ENCODE measurements at regions not wholly inside any gene's neighbourhood (a gene's known extent, or its start where the extent isn't known, plus 50 kb on each side); places are given as distances from the start of the nearest gene placed in this dataset.

DNA sequence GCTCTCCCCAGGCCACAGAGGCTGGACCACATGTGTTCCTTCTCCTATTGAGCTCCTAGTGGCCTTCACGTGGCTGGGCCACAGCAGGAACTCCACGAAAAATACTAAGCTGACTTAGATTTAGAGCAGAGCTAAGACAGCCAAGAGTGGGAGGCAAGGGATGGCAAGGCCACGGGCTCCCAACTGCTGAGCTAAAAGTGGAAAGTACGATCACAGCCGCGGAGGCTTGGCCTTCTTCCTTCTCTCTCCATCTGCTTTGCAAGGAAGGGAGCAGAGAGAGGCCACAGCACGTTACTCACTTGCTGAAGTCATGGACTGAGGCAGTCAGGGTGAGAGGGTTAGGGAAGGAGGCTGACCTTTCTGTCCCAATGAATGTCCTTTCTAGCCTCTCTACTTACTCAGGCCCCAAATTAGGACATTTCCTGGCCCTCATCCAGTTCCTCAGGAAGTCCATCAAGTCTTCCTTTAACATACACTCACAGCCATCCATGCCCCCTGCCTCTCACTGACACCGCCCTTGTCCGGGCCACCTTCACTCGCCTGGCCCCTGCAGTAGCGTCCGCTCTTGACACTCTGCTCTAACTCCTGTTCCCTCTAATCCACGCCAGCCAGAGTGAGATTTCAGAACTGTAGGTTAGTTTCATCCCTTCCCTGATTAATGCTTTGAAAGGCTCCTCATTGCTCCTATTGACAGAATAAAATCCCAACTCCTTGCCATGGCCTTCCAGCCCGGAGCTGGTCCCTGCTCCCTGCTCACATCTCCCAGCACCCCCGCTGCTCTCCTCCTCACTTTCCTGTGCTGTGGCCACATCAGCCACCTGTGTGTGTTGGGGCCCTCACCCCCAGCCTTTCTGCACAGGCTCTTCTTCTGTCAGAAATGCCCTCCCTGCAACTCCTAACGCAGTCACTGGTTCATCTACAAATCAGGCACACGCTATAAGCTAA, 204.2 kb downstream of the CYP26B1 start:
- TF ChIP-seq SIN3A (IDR thresholded peaks at IDR 0.05; ENCODE audit: borderline replicate concordance, insufficient read depth, low read length) (no peak), POLR2AphosphoS5 (IDR thresholded peaks at IDR 0.05; ENCODE audit: low read depth, low read length) (no peak), TAF1 (IDR thresholded peaks at IDR 0.05; ENCODE audit: borderline replicate concordance, insufficient read depth, low read length) (no peak), FOXP2 (optimal IDR thresholded peaks at IDR 0.05; ENCODE audit: borderline replicate concordance, extremely low read depth, extremely low read length, insufficient read depth) (no peak)
- TF ChIP-seq, protein P1, sequence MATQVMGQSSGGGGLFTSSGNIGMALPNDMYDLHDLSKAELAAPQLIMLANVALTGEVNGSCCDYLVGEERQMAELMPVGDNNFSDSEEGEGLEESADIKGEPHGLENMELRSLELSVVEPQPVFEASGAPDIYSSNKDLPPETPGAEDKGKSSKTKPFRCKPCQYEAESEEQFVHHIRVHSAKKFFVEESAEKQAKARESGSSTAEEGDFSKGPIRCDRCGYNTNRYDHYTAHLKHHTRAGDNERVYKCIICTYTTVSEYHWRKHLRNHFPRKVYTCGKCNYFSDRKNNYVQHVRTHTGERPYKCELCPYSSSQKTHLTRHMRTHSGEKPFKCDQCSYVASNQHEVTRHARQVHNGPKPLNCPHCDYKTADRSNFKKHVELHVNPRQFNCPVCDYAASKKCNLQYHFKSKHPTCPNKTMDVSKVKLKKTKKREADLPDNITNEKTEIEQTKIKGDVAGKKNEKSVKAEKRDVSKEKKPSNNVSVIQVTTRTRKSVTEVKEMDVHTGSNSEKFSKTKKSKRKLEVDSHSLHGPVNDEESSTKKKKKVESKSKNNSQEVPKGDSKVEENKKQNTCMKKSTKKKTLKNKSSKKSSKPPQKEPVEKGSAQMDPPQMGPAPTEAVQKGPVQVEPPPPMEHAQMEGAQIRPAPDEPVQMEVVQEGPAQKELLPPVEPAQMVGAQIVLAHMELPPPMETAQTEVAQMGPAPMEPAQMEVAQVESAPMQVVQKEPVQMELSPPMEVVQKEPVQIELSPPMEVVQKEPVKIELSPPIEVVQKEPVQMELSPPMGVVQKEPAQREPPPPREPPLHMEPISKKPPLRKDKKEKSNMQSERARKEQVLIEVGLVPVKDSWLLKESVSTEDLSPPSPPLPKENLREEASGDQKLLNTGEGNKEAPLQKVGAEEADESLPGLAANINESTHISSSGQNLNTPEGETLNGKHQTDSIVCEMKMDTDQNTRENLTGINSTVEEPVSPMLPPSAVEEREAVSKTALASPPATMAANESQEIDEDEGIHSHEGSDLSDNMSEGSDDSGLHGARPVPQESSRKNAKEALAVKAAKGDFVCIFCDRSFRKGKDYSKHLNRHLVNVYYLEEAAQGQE (IDR thresholded peaks at IDR 0.05; ENCODE audit: insufficient read depth in 1 of 2, low read depth in 2 of 2, low read length in 2 of 2), result no peak
